Endothelial cell of umbilical vein (primary cell): ENCODE measurements at regions not wholly inside any gene's neighbourhood (a gene's known extent, or its start where the extent isn't known, plus 50 kb on each side); places are given as distances from the start of the nearest gene placed in this dataset.

Source experiments
- BruUV-seq: library from RNA; stranded (reverse); fragments of 400-500 nt; replicated peaks from 2 replicates; lab custom pipeline; 2021; lab: Mats Ljungman, UMichigan
- CTCF ChIA-PET: fragments of 300-600, 350-600 bp; sonication (Branson Sonifier 250); formaldehyde crosslinking; loops from one replicate; lab custom pipeline; 2021; ENCODE audit warnings: antibody characterized with exemption, inconsistent platforms; lab: Charles Lee
- POLR2A ChIA-PET: fragments of 300-600, 350-600 bp; sonication (Branson Sonifier 250); formaldehyde crosslinking; loops from one replicate; lab custom pipeline; 2021; ENCODE audit warnings: antibody characterized with exemption, inconsistent platforms; lab: Charles Lee
- DNase-seq: peaks from one replicate; pipeline ENCODE4 v3.0.0-alpha.2; 2011; ENCODE audit warnings: low read depth, low spot score
- FAIRE-seq: peaks from 2 replicates; lab custom pipeline; 2011; peaks lifted over from hg19 to GRCh38; lab: Jason Lieb, UNC
- H2AFZ ChIP-seq: 2 replicates; pipeline ENCODE4 v1.6.0; 2012; ENCODE audit warnings: low read depth, low read length, control low read depth, inconsistent platforms
- H3K27ac ChIP-seq: 2 replicates; pipeline ENCODE4 v1.5.1; 2011; ENCODE audit warnings: low read depth, mild to moderate bottlenecking, control low read depth, low read length, moderate library complexity; ENCODE audit not compliant: insufficient read depth
- H3K27me3 ChIP-seq, 2 experiments: 2 replicates each; pipeline versions ENCODE4 v1.6.0 to v1.6.1; 2011; ENCODE audit warnings: low read length in 2 of 2, mixed read lengths in 1 of 2; ENCODE audit not compliant: control insufficient read depth in 2 of 2, insufficient read depth in 2 of 2
- H3K36me3 ChIP-seq, 2 experiments: 2 replicates in 1 of 2; 3 replicates in 1 of 2; pipeline ENCODE4 v1.5.1; 2011; ENCODE audit warnings: low read length in 2 of 2, mild to moderate bottlenecking in 1 of 2, moderate library complexity in 1 of 2; ENCODE audit not compliant: control insufficient read depth in 2 of 2, insufficient read depth in 2 of 2; ENCODE audit errors: extremely low read depth in 1 of 2
- H3K4me1 ChIP-seq: 3 replicates; pipeline ENCODE4 v1.5.1; 2011; ENCODE audit warnings: mild to moderate bottlenecking, low read length; ENCODE audit not compliant: control insufficient read depth, insufficient read depth; ENCODE audit errors: extremely low read depth
- H3K4me2 ChIP-seq: 2 replicates; pipeline ENCODE4 v1.6.1; 2011; ENCODE audit warnings: low read length, control low read depth, mixed read lengths; ENCODE audit not compliant: insufficient read depth
- H3K4me3 ChIP-seq, 3 experiments: fragments of 200-600 bp in 1 of 3; sonication (generic), shearing (Covaris generic) in 1 of 3; replicated peaks in 1 of 3; 2 replicates each; pipeline ENCODE4 v1.5.1; 2011 to 2016; ENCODE audit warnings: control low read depth in 3 of 3, low read length in 3 of 3, mild to moderate bottlenecking in 2 of 3, inconsistent platforms in 1 of 3, low read depth in 1 of 3, moderate library complexity in 1 of 3; ENCODE audit not compliant: insufficient read depth in 1 of 3
- H3K79me2 ChIP-seq: 2 replicates; pipeline ENCODE4 v1.6.0; 2012; ENCODE audit warnings: low read length, inconsistent platforms; ENCODE audit not compliant: control insufficient read depth, insufficient read depth
- H3K9ac ChIP-seq: replicated peaks from 2 replicates; pipeline ENCODE3; 2011; ENCODE audit warnings: low read length, control low read depth; ENCODE audit not compliant: insufficient read depth; ENCODE audit errors: extremely low read depth
- H3K9me1 ChIP-seq: replicated peaks from 3 replicates; pipeline ENCODE4 v1.6.0; 2011; ENCODE audit warnings: mild to moderate bottlenecking, low read length; ENCODE audit not compliant: control insufficient read depth, insufficient read depth; ENCODE audit errors: extremely low read depth
- H3K9me3 ChIP-seq: replicated peaks from 2 replicates; pipeline ENCODE4 v1.5.1; 2012; ENCODE audit warnings: low read length, inconsistent platforms; ENCODE audit not compliant: control insufficient read depth, insufficient read depth
- H4K20me1 ChIP-seq: replicated peaks from 2 replicates; pipeline ENCODE3; 2011; ENCODE audit warnings: mild to moderate bottlenecking, low read length; ENCODE audit not compliant: control insufficient read depth, insufficient read depth; ENCODE audit errors: extremely low read depth
- EZH2 ChIP-seq: IDR thresholded peaks from 2 replicates; pipeline ENCODE4 v1.6.1; 2012; ENCODE audit warnings: borderline replicate concordance, low read depth, mild to moderate bottlenecking, moderate library complexity, low read length, inconsistent platforms; ENCODE audit not compliant: severe bottlenecking
- FOS ChIP-seq: IDR thresholded peaks from 2 replicates; pipeline ENCODE4 v1.6.1; 2011; ENCODE audit warnings: mild to moderate bottlenecking, low read length, moderate library complexity, borderline replicate concordance; ENCODE audit not compliant: insufficient read depth
- GATA2 ChIP-seq: IDR thresholded peaks from 2 replicates; pipeline ENCODE4 v1.7.0; 2011; ENCODE audit warnings: low read depth, mild to moderate bottlenecking, moderate library complexity, mixed read lengths, low read length; ENCODE audit not compliant: insufficient read length, insufficient read depth
- JUN ChIP-seq: IDR thresholded peaks from 2 replicates; pipeline ENCODE4 v1.6.1; 2011; ENCODE audit warnings: borderline replicate concordance, low read depth; ENCODE audit not compliant: insufficient read length, insufficient read depth
- MYC ChIP-seq: IDR thresholded peaks from one replicate; pipeline ENCODE4 v1.6.1; 2011; ENCODE audit warnings: mild to moderate bottlenecking, low read depth, low read length
- dilution Hi-C: fragments of 300-500 bp; cut with MboI; formaldehyde crosslinking; loops from one replicate; pipeline ENCODE4 v1.15.0; 2019; ENCODE audit warnings: low sequenced_read_pairs; ENCODE audit not compliant: extremely low pct_ligation_motif_present
- intact Hi-C: fragments of 100-400 bp; cut with micrococcal nuclease; formaldehyde crosslinking; loops from one replicate; pipeline ENCODE4 v1.10.0; 2022
- TF ChIP-seq, protein P1 (sequence below), 2 donors: IDR thresholded peaks; 1 replicate in 1 of 2; 2 replicates in 1 of 2; pipeline ENCODE4 v1.5.1; 2011; ENCODE audit warnings: low read length in 2 of 2, mild to moderate bottlenecking in 2 of 2, moderate library complexity in 2 of 2, control low read depth in 1 of 2, inconsistent platforms in 1 of 2, low read depth in 1 of 2; ENCODE audit not compliant: insufficient read depth in 1 of 2; ENCODE audit errors: extremely low read depth in 1 of 2

DNA sequence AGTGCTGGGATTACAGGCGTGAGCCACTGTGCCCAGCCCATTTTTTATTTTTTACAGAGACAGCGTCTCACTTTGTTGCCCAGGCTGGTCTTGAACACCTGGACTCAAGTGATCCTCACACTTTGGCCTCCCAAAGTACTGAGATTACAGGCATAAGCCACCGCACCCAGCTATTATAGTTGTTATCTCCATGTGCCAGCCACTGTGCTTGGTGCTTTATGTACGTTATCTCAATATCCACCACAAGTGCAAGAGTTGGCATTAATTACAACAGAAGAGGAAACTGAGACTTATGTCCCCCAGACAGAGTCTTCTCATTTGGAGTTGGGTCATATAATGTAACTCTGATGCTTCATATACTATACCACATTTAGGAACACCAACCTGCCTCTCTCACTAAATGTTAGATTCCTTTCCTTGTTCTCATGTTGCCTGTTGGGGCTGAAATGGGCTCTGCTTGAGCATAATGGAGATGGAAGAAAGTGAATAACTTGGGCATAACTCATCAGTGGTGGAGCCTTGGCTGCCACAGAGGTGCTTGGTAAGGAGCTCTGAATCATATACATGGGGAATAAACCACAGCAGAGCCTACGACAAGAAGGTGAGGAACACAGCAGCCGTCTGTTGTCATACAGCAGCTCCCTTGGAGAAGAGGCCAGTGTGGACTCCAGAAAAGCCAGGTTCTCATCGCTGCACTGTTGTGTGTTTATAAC, 84.3 kb downstream of the SPRY1 start:
- TF ChIP-seq, protein P1, sequence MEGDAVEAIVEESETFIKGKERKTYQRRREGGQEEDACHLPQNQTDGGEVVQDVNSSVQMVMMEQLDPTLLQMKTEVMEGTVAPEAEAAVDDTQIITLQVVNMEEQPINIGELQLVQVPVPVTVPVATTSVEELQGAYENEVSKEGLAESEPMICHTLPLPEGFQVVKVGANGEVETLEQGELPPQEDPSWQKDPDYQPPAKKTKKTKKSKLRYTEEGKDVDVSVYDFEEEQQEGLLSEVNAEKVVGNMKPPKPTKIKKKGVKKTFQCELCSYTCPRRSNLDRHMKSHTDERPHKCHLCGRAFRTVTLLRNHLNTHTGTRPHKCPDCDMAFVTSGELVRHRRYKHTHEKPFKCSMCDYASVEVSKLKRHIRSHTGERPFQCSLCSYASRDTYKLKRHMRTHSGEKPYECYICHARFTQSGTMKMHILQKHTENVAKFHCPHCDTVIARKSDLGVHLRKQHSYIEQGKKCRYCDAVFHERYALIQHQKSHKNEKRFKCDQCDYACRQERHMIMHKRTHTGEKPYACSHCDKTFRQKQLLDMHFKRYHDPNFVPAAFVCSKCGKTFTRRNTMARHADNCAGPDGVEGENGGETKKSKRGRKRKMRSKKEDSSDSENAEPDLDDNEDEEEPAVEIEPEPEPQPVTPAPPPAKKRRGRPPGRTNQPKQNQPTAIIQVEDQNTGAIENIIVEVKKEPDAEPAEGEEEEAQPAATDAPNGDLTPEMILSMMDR (IDR thresholded peaks at IDR 0.05; ENCODE audit: extremely low read depth in 1 of 2, insufficient read depth in 1 of 2, low read depth in 1 of 2, low read length in 2 of 2): no peak
- TF ChIP-seq EZH2 (no peak), JUN (no peak), MYC (no peak), FOS (no peak), GATA2 (no peak)
- no peak overlapping the region for H3K9ac ChIP-seq
- dilution Hi-C loops (no loop called here), intact Hi-C loops (no loop called here)
- H3K4me1 ChIP-seq: peaks cover 3% of the 10 kb centered on the region
- ChIA-PET POLR2A (no interaction called here), CTCF (no interaction called here)
- H3K4me2 ChIP-seq: no peak overlapping the region
- no peak for DNase-seq
- H3K4me3 ChIP-seq: no peak overlapping the region
- H3K27ac ChIP-seq: no peak overlapping the region
- BruUV-seq: no TSS peak
- H3K27me3 ChIP-seq: no peaks in the 10 kb centered on the region
- no peaks in the 10 kb centered on the region for H3K36me3 ChIP-seq
- no peaks in the 10 kb centered on the region for H3K9me1 ChIP-seq
- no peaks in the 10 kb centered on the region for H4K20me1 ChIP-seq
- H3K9me3 ChIP-seq: no peaks in the 10 kb centered on the region
- H2AFZ ChIP-seq: no peak overlapping the region
- H3K79me2 ChIP-seq: no peaks in the 10 kb centered on the region
- no peak for FAIRE-seq
